Stimulated activated CD8-positive, alpha-beta memory T cell treated with anti-CD3 and anti-CD28 coated beads, Interleukin-15, amount 100 ng/mL, for 24 hours (primary cell): ENCODE measurements at regions not wholly inside any gene's neighbourhood (a gene's known extent, or its start where the extent isn't known, plus 50 kb on each side); places are given as distances from the start of the nearest gene placed in this dataset.
"Not testable (repeated sequence)": the region's sequence is repeated elsewhere in the genome, so short reads cannot be mapped to it uniquely, and the experiment has no call there.

Source experiments
- DNase-seq: peaks from one replicate; pipeline ENCODE4 v3.0.0-alpha.2; 2020; ENCODE audit warnings: low read depth

- no peak for DNase-seq
Observed at GRCh38 chr2:12879649-12880048, 162.9 kb downstream of the TRIB2 start.

DNA sequence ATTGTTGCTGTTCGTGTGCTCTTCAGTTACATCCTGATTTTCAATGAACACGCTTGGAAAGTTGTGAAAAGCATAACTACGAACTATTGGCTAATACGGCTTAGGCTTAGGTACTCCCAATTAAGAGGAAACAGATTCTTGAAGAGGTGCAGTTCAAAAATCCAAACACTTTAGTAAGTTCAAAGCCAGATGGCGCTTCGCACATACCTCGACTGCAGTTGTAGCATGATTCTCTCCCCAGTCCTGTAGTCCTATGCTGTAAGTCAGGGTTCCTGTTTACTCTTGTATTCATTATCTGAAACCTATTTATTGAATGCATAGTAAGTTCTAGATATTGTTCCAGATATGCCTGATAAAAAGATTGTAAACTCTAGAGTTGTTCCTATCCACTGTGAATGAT lies 165.2 kb downstream of the TRIB2 start:
- no peak for DNase-seq

- DNase-seq = no peak
Observed at GRCh38 chr2:12882393-12882792, 165.7 kb downstream of the TRIB2 start.

GRCh38 chr2:12883906-12884305 lies 167.2 kb downstream of the TRIB2 start:
- no peak for DNase-seq

DNA sequence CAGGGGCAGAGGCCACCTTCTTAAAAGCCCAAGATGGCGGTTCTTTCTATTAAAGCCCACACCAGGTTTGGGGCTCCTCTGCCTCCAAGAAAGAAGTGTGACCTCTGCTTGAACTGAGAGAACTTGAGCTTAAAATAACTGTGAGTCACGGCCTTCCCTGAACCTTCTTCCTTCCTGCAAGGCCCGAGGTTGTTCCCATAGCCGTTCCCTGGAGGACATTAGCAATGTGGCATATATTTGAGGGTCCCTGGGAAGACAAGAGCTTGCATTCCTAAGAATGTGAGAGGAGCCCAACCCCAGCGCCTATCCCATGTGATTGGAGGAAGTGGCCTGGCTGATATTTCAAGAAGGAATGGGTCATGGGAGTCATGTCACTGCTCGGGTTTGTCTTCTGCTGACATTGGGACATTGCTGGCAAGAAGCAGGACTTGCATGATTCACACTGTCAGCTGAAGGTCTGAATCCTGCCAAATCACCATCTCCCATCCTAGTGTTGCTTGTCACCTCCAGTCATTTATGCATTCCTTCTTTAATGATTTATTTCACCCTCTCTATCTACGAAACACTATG lies 168.1 kb downstream of the TRIB2 start:
- DNase-seq = no peak

DNA sequence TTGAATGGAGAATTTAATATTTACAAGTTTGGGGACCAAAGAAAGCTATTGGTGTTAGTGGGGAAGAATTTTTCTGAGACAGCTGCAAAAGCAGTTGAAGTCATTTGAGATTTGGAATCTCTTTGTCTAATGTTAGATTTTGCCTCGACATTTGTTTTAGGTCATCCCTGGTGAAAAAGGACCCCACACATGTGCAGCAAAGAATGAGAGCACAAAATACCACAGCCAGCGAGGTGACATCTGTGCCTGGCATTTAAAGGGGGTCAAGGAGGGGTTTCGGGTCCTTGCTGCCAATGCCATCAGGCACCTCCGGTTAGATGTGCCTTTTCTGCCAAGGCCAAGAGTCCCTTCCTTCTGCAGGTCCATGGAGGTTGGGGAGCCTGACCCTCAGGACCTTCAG lies 173.3 kb downstream of the TRIB2 start:
- no peak for DNase-seq

GRCh38 chr2:12890481-12890991 lies 173.8 kb downstream of the TRIB2 start:
- no peak for DNase-seq

DNA sequence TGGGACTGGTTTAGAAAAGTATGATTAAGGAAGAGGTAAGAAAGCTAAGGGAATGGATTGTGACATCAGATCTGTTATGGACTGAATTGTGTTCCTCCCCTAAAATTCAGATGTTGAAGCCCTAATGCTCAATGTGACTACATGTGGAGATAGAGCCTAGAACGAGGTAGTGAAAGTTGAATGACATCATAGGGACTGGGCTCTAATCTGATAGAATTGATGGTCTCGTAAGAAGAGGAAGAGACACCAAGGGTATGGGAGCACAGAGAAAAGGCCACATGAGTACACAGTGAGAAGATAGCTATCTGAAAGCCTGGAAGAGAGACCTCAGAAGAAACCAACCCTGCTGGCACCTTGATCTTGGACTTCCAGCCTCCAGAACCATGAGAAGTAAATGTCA lies 178.3 kb downstream of the TRIB2 start:
- DNase-seq = no peak

GRCh38 chr2:12896318-12896982 lies 179.7 kb downstream of the TRIB2 start:
- DNase-seq = no peak

GRCh38 chr2:12897181-12897580 lies 180.4 kb downstream of the TRIB2 start:
- no peak for DNase-seq

GRCh38 chr2:12903272-12903671 lies 186.5 kb downstream of the TRIB2 start:
- DNase-seq = no peak

- DNase-seq = no peak
Observed at GRCh38 chr2:12910431-12910830, 193.7 kb downstream of the TRIB2 start.

- no peak for DNase-seq
Observed at GRCh38 chr2:12915787-12916186, 199.1 kb downstream of the TRIB2 start.

GRCh38 chr2:12918138-12918834 lies 201.6 kb downstream of the TRIB2 start:
- no peak for DNase-seq

DNA sequence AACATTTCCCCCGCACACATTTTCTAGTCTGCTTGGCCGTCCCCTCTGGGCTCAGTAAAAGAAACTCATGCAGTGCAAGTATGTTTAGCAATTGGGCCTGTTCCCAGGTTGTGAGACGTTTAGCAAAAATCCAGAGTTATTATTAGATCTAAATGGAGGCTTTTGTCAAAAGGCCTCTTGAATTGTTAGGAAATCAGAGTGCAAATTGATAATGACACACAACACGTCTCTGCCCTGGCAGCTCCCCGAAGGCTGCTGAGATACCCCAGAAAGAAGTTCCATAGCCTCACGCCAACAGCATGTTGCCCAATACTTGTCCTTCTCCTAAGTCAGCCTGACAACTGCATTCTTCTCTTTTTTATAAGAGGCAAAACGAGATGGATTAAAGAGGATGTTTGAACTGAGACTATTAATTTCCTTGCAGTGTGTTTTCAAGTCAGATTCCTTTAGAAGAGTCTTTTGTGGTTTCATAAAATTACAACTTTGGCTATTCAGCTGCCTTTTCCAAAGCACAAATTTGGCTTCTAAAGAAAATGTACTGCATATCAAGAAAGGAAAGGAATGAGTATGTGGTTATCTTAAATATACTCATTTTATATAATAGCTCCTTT lies 202.2 kb downstream of the TRIB2 start:
- DNase-seq = no peak

DNA sequence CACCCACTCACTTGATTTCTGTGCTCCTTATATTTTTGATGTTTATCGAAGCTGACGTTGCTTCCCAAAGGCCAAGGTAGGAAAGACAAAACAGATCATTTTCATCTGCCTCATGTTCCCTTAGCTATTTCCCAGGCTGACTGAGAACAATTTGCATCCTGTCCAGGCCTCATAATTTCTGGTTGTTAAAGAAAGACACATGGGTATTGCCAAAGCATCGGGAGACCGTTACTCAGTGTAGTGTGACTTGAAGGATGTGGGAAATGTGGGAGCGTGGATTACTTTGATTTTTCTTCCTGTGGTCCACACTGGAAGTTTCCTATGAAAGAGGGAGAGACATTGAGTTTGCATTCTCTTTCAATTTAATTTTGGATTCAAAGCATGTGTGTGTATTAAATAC lies 204.6 kb downstream of the TRIB2 start:
- no peak for DNase-seq

DNA sequence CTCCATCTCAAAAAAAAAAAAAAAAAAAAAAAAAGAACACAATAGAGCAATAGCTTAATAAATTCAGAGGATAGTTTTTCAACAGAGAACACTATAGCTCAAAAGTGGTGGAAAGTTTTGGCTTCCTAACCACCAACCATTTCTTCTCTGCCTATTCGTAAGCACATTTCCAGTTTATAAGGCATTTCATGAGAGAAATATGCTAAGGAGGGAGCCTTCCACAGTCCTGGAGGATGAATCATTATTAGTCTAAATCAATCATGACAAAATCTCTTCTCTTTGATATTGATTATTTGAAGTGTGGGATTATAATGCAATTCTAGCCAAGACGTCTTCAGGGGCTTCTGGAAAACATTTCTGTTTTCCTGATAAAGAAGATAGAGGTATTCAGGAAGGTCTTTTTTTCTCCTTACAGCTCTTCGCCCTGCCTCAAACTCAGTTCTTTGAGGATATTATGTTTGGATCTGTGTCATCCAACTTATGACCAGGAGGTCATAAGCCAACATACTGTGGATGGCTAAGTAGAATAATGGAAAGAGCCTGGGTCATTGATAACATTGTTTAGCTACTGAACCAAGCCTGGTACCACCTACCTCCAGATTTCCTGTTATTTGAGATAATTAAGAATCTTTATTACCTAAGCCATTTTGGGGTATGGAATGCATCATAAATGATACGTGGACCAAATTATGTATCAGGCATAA lies 207.3 kb downstream of the TRIB2 start:
- no peak for DNase-seq

GRCh38 chr2:12926641-12927040 lies 209.9 kb downstream of the TRIB2 start:
- not testable (repeated sequence) for DNase-seq

GRCh38 chr2:12928197-12928774 lies 211.6 kb downstream of the TRIB2 start:
- DNase-seq = no peak

DNA sequence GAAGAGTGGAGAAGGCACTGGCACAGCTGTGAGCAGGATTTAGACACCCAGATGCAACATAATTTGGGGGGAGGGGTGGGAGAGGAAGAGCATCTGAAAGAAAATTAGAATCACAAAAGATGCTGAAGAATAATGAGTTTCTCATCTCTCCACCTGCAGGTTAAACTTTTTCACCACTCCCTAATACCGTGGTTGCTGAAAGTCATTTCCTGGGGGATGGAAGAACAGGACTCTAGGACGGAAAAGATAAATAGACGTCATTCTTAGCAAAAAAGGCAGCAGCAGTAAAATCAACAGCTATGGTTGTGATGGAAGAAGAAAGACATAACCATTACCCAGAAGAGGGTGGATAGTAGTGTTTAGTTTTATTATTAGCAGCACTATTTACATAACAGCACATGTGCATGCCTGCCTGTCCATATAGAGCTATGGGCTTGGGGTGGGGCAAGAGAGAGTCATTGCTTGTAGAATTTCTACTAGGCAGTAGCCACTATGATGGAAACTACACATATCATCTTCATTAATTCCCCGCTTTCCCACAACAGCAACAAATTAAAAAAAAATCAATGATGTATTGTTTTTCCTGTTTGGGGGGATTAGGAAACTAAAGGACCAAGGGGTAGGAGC lies 212.2 kb downstream of the TRIB2 start:
- no peak for DNase-seq

- no peak for DNase-seq
Observed at GRCh38 chr2:12929758-12930157, 213.0 kb downstream of the TRIB2 start.
